GM21360 (cell line): ENCODE measurements at regions not wholly inside any gene's neighbourhood (a gene's known extent, or its start where the extent isn't known, plus 50 kb on each side); places are given as distances from the start of the nearest gene placed in this dataset.

Source experiments
- ATAC-seq: cut with Tn5 transposase; IDR thresholded peaks from one replicate; pipeline ENCODE4 v1.9.1; 2021; ENCODE audit warnings: mild to moderate bottlenecking, moderate library complexity; ENCODE audit not compliant: unreplicated experiment

DNA sequence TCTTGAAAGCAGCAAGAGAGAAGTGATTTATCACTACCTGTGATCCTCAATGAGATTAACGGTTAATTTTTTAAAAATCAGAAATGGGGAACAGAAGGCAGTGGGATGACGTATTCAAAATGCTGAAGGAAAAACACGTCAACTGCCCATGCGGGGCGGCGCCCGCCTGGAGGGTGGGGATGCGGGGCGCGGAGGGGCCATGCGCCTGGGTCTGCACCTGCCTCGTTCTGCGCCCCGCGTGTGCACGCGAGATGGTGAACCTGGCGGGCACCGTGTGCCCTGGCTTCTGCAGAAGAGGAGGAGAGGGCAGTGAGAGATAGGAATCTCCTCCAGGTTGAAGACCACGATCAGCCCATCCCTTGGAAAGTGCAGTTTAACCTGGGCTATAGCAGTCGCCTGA is 79.3 kb upstream of the ZNF32 start:
- no peak for ATAC-seq

- no peak for ATAC-seq
Observed at GRCh38 chr10:43715334-43715733, 66.7 kb upstream of the ZNF32 start.

DNA sequence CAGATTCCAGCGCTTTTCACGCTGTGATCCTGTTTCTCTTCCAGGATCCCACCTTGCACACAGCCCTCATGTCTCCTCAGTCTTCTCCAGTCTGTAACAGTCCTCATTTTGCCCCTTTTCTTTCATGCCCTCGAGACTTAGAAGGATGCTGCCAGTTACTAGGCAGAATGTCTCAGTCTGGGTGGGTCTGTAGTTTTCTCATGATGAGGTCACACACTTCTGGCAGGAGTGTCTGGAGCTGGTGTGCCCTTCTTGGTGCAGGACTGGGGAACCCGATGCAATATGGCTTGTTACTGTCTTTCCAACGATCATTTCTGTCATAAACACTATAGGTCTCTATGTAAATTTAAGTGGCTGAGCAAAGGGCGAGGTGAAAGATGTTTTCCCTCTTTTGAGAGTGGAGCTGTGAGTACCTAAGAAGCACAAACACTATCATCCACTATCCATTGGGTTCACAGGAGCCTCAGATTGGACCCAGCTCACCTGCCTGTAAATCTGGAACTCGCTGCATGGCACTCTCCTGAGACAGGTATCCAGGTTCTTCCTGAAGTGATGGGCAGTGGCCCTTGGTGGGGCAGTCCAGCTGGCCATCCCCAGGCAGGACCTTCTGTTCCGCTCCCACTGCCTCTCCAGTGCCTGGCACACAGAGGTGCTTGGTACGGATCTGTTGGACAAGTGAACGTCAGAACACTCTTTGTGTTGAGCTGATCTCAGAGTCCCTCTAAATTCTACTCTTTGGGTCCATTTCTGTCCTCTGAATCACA is 64.3 kb upstream of the ZNF32 start:
- no peak for ATAC-seq

DNA sequence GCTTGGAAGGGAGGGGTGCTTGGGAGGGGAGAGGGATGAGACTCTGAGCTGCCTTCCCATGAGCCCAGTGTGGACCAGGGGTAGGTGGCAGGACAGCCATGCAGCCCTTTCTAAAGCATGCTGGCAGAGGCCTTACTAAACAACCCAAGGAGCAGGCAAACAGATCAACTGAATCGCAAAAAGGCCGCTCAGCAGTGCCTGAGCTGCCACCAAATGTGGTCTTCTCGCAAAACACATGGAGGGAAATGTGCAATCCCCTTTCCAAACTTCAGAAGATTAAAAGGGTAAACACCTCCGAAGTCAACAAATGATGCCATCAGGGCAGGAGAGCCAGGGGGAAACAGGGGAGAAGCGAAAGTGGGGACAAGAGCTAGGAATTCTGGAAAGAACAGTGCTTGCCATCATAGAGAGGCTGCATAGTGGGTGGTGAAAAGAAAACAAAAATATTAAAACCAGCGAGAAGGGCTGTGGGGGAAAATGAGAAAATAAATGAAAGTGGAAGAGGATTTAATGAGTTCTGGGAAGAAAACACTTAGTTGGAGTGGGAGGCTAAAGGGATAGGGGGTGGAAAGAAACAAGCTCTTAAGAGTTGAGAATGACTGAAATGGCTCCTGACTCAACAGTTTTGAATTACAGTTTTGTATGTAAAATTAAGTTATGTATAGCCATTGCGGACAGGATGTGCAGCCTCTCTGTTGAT is 62.2 kb upstream of the ZNF32 start:
- ATAC-seq, result no peak

DNA sequence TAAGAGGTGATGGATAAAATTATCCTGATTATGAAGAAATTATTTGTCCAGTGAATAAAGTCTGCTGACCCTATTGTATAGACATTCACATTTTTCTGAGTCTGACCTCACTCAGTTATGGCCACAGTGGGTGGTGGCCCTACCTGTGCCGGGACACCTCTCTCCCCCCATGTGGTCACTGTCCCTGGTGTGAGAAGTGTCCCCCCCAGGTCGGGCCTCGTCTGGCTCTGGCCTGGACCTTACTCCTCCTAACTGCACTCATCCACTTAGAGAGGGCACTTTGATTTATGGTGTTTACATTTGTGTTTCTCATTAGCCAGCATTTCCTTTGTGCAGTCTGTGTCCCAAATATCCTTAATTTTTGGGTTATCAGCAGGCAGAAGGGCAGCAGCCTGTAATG is 59.6 kb upstream of the ZNF32 start:
- ATAC-seq, result no peak

GRCh38 chr10:43707770-43708169 is 59.1 kb upstream of the ZNF32 start:
- no peak for ATAC-seq

DNA sequence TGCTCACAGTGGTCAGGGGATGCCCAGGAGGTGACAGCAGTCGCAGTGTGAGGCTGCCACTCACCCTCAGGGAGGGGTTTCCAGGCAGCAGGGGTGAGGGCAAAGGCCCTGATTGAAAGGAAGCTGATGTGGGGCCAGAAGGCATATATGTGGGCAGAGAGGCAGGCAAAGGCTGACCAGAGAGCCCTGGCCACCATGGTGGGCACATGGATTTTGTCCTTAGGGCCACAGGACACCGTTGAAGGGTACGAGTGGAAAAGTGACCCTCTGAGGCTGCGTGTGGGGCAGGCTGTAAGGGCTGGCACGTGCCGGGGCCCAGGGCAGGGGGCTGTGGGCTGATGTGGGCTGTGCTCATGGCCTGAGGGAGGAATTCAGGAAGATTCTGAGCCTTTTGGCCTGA is 57.5 kb upstream of the ZNF32 start:
- no peak for ATAC-seq

DNA sequence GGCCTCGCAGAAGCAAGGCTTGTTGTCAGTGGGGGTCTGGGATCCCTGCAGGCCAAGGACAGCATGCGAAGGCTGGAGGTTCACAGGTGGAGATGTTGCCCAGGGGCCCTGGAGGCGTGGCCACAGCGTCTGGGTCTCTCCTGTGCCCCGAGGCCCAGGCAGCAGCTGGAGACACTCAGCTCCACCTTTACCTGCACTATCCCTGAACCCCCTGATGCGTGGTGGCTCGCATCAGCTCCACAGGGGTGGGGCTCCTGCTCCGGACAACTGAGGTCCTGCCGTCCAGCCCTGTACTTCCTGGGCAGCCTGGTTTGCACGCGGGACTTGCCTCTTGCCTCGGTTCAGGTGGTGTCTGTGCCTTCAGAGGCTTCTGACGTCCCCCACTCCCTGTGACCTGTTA is 54.6 kb upstream of the ZNF32 start:
- no peak for ATAC-seq

DNA sequence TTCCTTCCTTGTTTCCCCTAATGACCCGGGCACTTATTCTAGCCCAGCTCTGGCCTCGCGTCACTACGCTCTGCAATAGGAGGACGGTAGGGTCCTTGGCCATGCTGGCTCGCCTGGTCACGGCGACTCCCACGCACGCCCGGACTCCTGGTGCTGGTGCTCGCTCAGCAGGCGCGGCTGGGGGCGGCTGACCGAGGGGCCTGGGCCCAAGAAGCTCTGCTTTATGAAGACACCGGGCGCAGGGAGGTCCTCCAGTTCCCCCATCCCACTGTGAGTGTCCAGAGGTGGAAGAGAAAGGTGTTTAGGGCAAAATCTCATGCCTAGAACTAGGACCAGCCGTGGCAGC is 54.2 kb upstream of the ZNF32 start:
- no peak for ATAC-seq

- no peak for ATAC-seq
Observed at GRCh38 chr10:43702213-43702935, 53.7 kb upstream of the ZNF32 start.

DNA sequence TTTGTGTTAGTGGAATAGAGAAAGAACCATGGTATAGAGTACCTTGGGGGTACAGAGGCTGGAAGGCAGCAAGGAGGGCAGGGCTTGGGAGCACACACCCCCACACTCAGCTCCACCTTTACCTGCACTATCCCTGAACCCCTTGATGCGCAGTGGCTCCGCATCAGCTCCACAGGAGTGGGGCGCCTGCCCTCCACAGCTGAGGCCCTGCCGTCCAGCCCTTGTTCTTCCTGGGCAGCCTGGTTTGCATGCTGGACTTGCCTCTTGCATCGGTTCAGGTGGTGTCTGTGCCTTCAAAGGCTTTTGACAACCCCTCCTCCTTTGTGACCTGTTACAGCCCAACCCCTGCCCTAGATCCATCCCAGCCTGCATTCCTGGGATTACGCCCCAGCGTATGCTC is 52.6 kb upstream of the ZNF32 start:
- ATAC-seq, result no peak

- no peak for ATAC-seq
Observed at GRCh38 chr10:43700306-43700705, 51.6 kb upstream of the ZNF32 start.

GRCh38 chr10:43699516-43699915 is 50.8 kb upstream of the ZNF32 start:
- ATAC-seq, result no peak
